MV-4-11 (cell line): ENCODE measurements at regions not wholly inside any gene's neighbourhood (a gene's known extent, or its start where the extent isn't known, plus 50 kb on each side); places are given as distances from the start of the nearest gene placed in this dataset.

Experiments
- DNase-seq: peaks from one replicate; lab custom pipeline; 2025; lab: John Stamatoyannopoulos, UW

DNA sequence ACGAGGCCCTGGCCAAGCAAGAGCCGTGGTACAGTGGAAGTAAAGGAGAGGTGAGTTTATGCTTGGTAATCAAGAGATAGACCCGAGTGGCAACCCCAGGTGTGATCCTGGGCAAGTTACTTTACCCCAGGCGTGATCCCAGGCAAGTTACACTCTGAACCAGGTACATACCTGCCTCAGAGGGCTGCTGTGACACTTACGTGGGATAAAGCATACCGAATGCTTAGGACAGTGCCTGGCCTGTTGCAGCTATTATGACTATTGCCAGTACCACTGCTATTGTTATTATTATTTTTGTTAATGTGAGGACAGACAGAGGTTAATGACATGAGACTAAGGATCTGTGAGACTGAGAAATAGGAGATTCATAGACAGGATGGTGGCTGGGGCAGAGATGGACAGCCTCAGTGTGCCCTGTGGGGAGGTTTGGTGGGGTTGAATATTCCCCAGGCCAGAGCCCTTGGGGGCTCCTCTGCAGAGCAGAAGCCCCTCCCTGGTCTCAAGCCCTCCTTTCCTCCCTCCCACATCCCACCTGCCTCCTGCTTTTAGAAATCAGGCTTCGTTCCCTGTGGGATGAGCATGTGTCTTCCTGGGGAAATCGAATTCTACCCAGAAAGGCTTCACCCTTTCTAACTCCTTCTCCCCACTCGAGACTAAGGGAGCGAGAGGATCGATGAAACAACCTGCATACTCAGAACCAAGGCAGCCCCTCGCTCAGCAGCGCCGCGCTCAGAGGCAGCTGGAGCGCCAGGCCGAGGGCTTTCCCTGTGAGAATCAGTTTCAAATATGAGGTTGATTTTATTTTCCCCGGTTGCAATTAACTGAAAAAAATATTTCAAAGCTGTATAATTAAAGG lies 62.0 kb upstream of the SIX3 start:
- DNase-seq: no peak

DNA sequence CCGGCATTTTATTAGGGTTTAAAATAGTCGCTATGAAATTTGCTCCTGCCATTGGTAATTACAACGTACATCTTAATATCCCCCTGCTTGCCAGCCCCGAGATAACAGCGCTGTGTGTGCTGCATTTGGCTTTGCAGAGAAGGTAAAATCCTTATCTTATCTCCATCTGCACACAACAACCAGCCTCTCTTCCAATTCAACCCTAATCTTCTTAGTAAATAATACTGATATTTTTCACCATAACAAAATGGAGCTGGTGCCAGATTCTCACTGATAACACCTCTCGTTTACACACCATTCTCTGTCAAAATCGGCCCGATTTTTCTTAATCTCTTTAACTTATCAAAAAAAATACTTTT lies 61.4 kb upstream of the SIX3 start:
- no peak for DNase-seq

DNA sequence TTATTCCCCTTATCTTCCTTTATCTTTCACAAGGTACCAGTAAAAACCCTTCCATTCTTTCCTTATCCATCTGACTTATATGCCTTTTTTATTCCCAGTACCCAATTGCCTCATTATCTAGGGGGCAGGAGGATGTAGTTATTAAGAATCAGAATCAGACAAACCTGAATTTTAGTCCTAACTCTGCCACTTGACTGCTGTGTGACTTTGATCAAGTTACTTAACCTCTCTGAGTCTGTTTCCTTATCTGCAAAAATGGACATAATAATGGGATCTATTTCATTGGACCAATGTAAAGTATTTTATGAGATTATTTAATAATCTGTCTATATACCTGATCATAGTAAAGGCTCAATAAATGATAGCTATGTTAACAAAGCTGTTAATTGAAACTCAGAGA lies 59.6 kb upstream of the SIX3 start:
- DNase-seq: no peak

DNA sequence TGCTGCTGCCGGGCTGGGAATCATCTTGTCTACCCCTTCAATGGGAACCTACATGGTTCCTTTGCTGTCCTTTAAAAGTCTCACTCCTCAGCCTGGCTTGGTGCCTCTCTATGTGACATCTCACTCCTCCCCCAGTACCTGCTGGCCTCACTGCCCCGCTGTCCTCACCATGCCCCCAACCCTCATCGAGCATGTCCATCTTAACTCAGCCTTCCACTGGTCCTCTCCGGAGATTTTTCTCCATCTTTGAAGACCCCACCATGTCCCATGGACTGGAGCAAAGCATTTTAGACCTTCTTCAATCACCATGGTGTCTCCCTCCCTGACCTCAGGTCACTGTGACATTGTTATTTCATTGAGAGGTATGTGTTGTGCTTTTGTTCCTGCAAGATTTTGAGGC lies 58.1 kb upstream of the SIX3 start:
- DNase-seq: no peak

DNA sequence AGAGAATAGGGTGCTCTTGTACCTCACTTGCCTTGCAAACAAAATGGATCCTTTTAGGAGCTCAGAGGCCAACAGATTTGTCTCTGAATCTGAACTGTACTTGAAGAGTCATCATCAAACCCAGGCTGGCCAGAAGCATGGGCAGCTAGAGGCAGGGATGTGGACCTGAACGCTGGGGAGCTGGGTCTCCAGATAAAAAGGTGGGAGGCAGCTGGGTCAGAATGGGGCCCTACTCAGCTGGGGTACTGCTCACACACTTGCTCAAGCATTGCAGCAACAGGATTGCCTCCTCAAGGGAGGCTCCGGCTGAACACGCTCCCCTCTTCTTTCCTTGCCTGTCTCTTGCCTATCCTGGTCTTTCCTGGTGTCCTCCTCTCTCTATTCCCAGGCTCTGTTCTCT lies 57.3 kb upstream of the SIX3 start:
- DNase-seq: no peak

GRCh38 chr2:44884677-44885076 lies 56.8 kb upstream of the SIX3 start:
- DNase-seq: no peak

DNA sequence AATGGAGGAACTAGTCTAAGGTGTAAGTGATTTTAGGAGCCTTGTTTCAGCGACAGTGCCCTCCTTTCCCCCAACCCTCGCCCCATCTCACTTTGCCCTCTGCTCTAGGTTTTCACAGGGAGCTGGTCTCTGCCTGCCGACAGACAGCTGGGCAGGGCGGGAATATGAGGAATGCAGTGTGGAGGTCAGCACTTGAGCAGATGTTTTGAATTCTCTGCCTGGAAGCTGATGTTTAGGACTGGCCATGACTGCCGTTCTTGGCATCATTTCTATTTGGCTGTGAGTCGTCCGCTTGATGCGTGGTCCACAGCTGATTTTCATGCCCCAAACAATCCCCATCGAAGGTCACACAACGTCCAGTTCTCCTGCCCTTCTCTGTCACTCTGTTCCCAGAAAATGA lies 55.1 kb upstream of the SIX3 start:
- DNase-seq: no peak

GRCh38 chr2:44889096-44889495 lies 52.4 kb upstream of the SIX3 start:
- no peak for DNase-seq
